Activated CD8-positive, alpha-beta T cell treated with anti-CD3 and anti-CD28 coated beads for 36 hours (primary cell): ENCODE measurements at regions not wholly inside any gene's neighbourhood (a gene's known extent, or its start where the extent isn't known, plus 50 kb on each side); places are given as distances from the start of the nearest gene placed in this dataset.

Source experiments
- ATAC-seq: fragments of 200-7000 bp; cut with Tn5 transposase; one replicate; pipeline ENCODE4 v1.10.0; 2021; ENCODE audit warnings: mild to moderate bottlenecking, moderate library complexity
- CTCF ChIA-PET: fragments of 350-600 bp; sonication (Branson Sonifier 250); formaldehyde crosslinking; loops from one replicate; lab custom pipeline; 2021; ENCODE audit warnings: antibody characterized with exemption; lab: Charles Lee
- POLR2A ChIA-PET: fragments of 350-600 bp; sonication (Branson Sonifier 250); formaldehyde crosslinking; loops from one replicate; lab custom pipeline; 2021; ENCODE audit warnings: antibody characterized with exemption; lab: Charles Lee
- DNase-seq: peaks from one replicate; pipeline ENCODE4 v3.0.0-alpha.2; 2020
- H3K27ac Mint-ChIP-seq: one replicate; pipeline ENCODE4 v1.8.0; 2021; ENCODE audit warnings: mild to moderate bottlenecking, mixed read lengths
- H3K27me3 Mint-ChIP-seq: one replicate; pipeline ENCODE4 v1.8.0; 2021; ENCODE audit warnings: mixed read lengths
- H3K36me3 Mint-ChIP-seq: one replicate; pipeline ENCODE4 v1.8.0; 2021; ENCODE audit warnings: low read depth, mixed read lengths
- H3K4me1 Mint-ChIP-seq: one replicate; pipeline ENCODE4 v1.8.0; 2021; ENCODE audit warnings: low read depth, mixed read lengths
- H3K4me3 Mint-ChIP-seq: one replicate; pipeline ENCODE4 v1.8.0; 2021; ENCODE audit warnings: mild to moderate bottlenecking, moderate library complexity, mixed read lengths
- H3K9me3 Mint-ChIP-seq: one replicate; pipeline ENCODE4 v1.8.0; 2021; ENCODE audit warnings: mixed read lengths
- intact Hi-C: fragments of 100-400 bp; cut with micrococcal nuclease; formaldehyde crosslinking; loops from one replicate; pipeline ENCODE4 v1.10.0; 2022
- TF ChIP-seq, protein P1 (sequence below): fragments of 200-600 bp; IDR thresholded peaks from one replicate; pipeline ENCODE4 v1.8.0; 2022; ENCODE audit warnings: antibody characterized with exemption, mild to moderate bottlenecking

DNA sequence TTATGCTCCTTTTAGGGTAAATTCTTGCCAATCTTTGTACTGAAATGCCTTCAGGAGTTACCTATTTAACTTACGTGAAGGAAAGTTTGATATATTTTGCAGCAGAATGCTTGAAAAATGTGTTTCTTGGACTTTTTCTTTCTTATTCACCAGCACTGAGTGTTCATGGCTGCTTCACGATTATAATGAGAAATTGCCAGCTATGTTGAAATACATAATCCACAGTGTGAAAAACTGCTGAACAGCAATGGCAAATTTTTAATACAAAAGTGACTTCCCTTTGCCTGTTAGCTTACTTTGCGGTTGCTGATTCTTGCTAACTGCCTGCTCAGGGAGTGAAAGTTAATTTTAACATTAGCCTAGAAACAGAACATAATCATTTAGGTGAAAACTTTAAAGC lies 153.8 kb upstream of the SLC4A4 start:
- Mint-ChIP-seq H3K27ac (no peak overlapping the region), H3K9me3 (no peaks in the 10 kb centered on the region), H3K4me1 (peaks cover 23% of the 10 kb centered on the region), H3K36me3 (no peaks in the 10 kb centered on the region), H3K27me3 (peaks cover 30% of the 10 kb centered on the region), H3K4me3 (no peak overlapping the region)
- TF ChIP-seq, protein P1, sequence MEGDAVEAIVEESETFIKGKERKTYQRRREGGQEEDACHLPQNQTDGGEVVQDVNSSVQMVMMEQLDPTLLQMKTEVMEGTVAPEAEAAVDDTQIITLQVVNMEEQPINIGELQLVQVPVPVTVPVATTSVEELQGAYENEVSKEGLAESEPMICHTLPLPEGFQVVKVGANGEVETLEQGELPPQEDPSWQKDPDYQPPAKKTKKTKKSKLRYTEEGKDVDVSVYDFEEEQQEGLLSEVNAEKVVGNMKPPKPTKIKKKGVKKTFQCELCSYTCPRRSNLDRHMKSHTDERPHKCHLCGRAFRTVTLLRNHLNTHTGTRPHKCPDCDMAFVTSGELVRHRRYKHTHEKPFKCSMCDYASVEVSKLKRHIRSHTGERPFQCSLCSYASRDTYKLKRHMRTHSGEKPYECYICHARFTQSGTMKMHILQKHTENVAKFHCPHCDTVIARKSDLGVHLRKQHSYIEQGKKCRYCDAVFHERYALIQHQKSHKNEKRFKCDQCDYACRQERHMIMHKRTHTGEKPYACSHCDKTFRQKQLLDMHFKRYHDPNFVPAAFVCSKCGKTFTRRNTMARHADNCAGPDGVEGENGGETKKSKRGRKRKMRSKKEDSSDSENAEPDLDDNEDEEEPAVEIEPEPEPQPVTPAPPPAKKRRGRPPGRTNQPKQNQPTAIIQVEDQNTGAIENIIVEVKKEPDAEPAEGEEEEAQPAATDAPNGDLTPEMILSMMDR: no peak
- DNase-seq (no peak), ATAC-seq (no peak)
- intact Hi-C loops: loop anchor here (5.0 to 10.0 kb wide), 2 partner anchors 200 to 527 kb away; no protein-coding TSS in a partner anchor
- ChIA-PET POLR2A (interaction anchor here (0.7 kb wide), 1 partner anchor 610 kb away, joined by 3 read pairs; no protein-coding TSS in a partner anchor), CTCF (interaction anchor here (0.6 to 3.3 kb wide), 15 partner anchors 9 to 526 kb away, joined by 3 to 16 read pairs (median 4); no protein-coding TSS in a partner anchor)

DNA sequence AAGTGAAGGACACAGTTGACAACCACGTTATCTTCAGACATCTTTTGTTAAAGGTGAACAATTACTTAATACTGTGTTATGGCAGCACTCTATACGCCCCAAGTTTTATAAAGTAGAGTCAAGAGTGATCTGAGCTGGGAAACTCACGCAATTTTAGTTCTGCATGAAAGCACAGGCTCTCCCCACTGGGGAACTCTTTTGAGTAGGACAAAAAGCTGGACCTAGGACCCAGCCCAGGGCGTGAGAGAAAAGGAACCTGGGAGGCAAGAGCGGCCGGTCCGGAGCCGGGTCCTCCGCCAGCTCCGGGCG lies 152.6 kb upstream of the SLC4A4 start:
- CTCF ChIA-PET: interaction anchor here (1.8 to 2.8 kb wide), 2 partner anchors 26 to 525 kb away, joined by 3 to 11 read pairs; no protein-coding TSS in a partner anchor
- TF ChIP-seq, protein P1: no peak
- H3K27me3 Mint-ChIP-seq: peaks cover 30% of the 10 kb centered on the region
- no peaks in the 10 kb centered on the region for H3K9me3 Mint-ChIP-seq
- H3K36me3 Mint-ChIP-seq: no peaks in the 10 kb centered on the region
- H3K4me1 Mint-ChIP-seq: peaks cover 23% of the 10 kb centered on the region
- no peak for ATAC-seq
- intact Hi-C loops: loop anchor here (5.0 to 10.0 kb wide), 2 partner anchors 201 to 526 kb away; no protein-coding TSS in a partner anchor
- H3K27ac Mint-ChIP-seq: no peak overlapping the region
- H3K4me3 Mint-ChIP-seq: peak overlapping the region; percentile 79
- no peak for DNase-seq
- POLR2A ChIA-PET: no interaction called here

DNA sequence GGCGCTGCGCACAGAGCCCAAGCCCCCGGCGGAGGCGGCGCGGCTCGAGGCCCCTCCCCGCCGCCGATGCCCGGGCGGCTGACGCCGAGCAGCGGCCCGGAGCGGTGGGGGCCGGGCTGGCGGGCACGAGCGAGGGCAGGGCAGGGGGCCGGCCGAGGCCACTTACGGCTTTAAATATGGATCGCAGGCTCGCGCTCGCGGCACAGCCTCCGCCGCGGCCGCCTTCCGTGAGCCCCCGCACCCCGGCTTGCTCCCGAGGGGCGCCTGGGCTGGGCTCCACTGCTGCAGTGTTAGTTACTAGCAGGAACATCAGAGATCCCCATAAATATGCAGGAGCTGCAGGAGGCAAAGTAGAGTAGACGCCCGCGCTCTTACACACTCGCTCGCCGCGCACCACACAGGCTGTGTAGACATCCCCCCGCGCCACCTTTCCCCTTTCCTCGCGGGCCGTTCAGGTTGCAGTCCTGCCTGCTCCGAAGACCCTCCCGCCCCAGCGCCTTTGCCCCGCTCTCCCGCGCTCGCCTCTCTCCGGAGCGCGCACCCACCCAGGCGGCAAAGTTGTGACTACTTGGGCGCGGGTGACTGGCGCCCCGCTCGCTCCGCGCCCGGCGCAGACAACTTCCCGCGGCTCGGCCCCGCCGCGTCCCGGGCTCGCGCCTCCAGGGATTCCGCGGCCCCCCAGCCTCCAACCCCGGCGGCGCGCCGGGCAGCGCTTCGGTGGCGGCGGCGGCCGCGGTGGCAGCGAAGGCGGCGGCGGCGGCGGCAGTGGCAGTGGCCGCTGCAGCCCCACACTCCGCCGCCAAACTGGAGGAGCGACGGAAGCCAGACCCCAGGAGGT lies 152.0 kb upstream of the SLC4A4 start:
- CTCF ChIA-PET: interaction anchor here (1.2 to 2.8 kb wide), 3 partner anchors 18 to 525 kb away, joined by 3 to 11 read pairs (median 3); no protein-coding TSS in a partner anchor
- Mint-ChIP-seq H3K9me3 (no peaks in the 10 kb centered on the region), H3K27me3 (peaks cover 30% of the 10 kb centered on the region), H3K36me3 (no peaks in the 10 kb centered on the region), H3K27ac (no peak overlapping the region), H3K4me1 (peaks cover 23% of the 10 kb centered on the region), H3K4me3 (peak overlapping the region; percentile 79)
- ATAC-seq (peak; percentile 81), DNase-seq (peak; percentile 34)
- intact Hi-C loops: loop anchor here (5.0 to 10.0 kb wide), 2 partner anchors 202 to 526 kb away; no protein-coding TSS in a partner anchor
- TF ChIP-seq, protein P1: no peak
- POLR2A ChIA-PET: no interaction called here

DNA sequence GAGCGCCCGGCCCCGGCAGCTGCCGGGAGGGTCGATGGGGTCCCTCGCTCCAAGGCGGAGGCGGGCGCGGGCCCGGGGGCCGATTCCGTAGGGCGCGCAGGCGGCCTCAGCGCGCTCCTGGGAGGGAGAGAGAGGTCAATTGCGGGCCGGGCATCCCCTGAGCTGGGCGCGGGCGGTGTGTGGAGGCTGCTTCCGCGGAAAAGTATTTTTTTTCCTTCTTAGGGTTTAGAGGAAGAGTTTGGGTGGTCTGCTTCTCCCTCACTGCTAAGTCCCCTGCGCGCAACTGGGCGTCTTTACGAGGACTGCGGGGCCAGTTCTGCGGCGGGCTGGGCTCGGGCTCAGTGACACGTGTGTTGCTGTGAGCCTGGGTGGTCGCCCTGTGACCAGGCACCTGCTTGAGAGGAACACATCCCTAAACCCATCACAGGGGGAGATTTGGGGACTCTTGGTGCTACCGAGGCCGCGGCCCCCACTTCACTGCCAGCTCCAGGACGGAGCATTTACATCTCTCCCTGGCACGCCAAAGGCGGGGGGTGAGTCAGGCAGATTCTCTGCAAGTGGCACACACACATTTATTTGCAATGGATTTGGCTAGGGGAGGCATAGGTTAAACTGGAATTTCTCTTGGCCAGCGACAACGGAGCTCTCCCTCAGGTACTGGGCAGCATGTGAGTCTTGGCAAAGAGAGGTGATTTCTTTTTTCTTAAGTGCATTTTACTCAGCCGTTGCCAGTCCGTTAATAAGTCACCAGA lies 151.2 kb upstream of the SLC4A4 start:
- peak; percentile 50 for DNase-seq
- peak; percentile 32 for ATAC-seq
- no peaks in the 10 kb centered on the region for H3K36me3 Mint-ChIP-seq
- CTCF ChIA-PET: interaction anchor here (1.1 to 1.2 kb wide), 2 partner anchors 14 to 17 kb away, joined by 3 read pairs; no protein-coding TSS in a partner anchor
- peaks cover 23% of the 10 kb centered on the region for H3K4me1 Mint-ChIP-seq
- H3K9me3 Mint-ChIP-seq: no peaks in the 10 kb centered on the region
- peak overlapping the region; percentile 53 for H3K27ac Mint-ChIP-seq
- H3K4me3 Mint-ChIP-seq: peak overlapping the region; percentile 74
- intact Hi-C loops: loop anchor here (5.0 to 10.0 kb wide), 2 partner anchors 203 to 525 kb away; no protein-coding TSS in a partner anchor
- peaks cover 30% of the 10 kb centered on the region for H3K27me3 Mint-ChIP-seq
- TF ChIP-seq, protein P1: no peak
- POLR2A ChIA-PET: interaction anchor here (0.6 kb wide), 1 partner anchor 512 kb away, joined by 3 read pairs; no protein-coding TSS in a partner anchor
